Smooth muscle cell (in vitro differentiated cells): ENCODE measurements at regions not wholly inside any gene's neighbourhood (a gene's known extent, or its start where the extent isn't known, plus 50 kb on each side); places are given as distances from the start of the nearest gene placed in this dataset.
A peak's percentile ranks its signal among the peaks of the same experiment; 100 is the strongest.

Experiments
- DNase-seq: peaks from one replicate; lab custom pipeline; 2025; ENCODE audit not compliant: unreplicated experiment; lab: John Stamatoyannopoulos, UW
- H2AFZ ChIP-seq: fragments of 200-600 bp; sonication (generic); 2 replicates; pipeline ENCODE4 v1.6.0; 2016; ENCODE audit warnings: antibody characterized with exemption, low read depth, mild to moderate bottlenecking
- H3F3A ChIP-seq: fragments of 200-600 bp; sonication (generic); 2 replicates; pipeline ENCODE4 v1.6.0; 2017; ENCODE audit warnings: antibody characterized with exemption, low read depth
- H3K27ac ChIP-seq: fragments of 200-600 bp; sonication (generic); 2 replicates; pipeline ENCODE4 v1.5.1; 2016; ENCODE audit warnings: low read depth, mild to moderate bottlenecking
- H3K27me3 ChIP-seq: fragments of 200-600 bp; sonication (generic); 2 replicates; pipeline ENCODE4 v1.6.1; 2016; ENCODE audit warnings: low read depth, mild to moderate bottlenecking
- H3K36me3 ChIP-seq: fragments of 200-600 bp; sonication (generic); 2 replicates; pipeline ENCODE4 v1.5.1; 2016; ENCODE audit warnings: low read depth
- H3K4me1 ChIP-seq: fragments of 200-600 bp; sonication (generic); 2 replicates; pipeline ENCODE4 v1.5.1; 2016; ENCODE audit warnings: low read depth
- H3K4me2 ChIP-seq: fragments of 200-600 bp; sonication (generic); 2 replicates; pipeline ENCODE4 v1.6.0; 2016; ENCODE audit warnings: mild to moderate bottlenecking
- H3K4me3 ChIP-seq: fragments of 200-600 bp; sonication (generic); 2 replicates; pipeline ENCODE4 v1.5.1; 2016; ENCODE audit warnings: mild to moderate bottlenecking
- H3K79me2 ChIP-seq: fragments of 200-600 bp; sonication (generic); 2 replicates; pipeline ENCODE4 v1.6.0; 2016; ENCODE audit warnings: low read depth, mild to moderate bottlenecking
- H3K9ac ChIP-seq: fragments of 200-600 bp; sonication (generic); 2 replicates; pipeline ENCODE4 v1.6.0; 2016; ENCODE audit warnings: low read depth
- H3K9me3 ChIP-seq: fragments of 200-600 bp; sonication (generic); replicated peaks from 2 replicates; pipeline ENCODE4 v1.5.1; 2016; ENCODE audit warnings: low read depth
- H4K20me1 ChIP-seq: fragments of 200-600 bp; sonication (generic); 2 replicates; pipeline ENCODE4 v1.6.0; 2016; ENCODE audit warnings: low read depth
- CTCF ChIP-seq: fragments of 200-600 bp; sonication (generic); IDR thresholded peaks from 2 replicates; pipeline ENCODE4 v1.5.1; 2017; ENCODE audit warnings: borderline replicate concordance, mild to moderate bottlenecking, antibody characterized with exemption; ENCODE audit not compliant: insufficient read depth, poor library complexity, severe bottlenecking
- WGBS: methylation state at CpG from one replicate; pipeline ENCODE4 v1.1.7; 2016; ENCODE audit warnings: low lambda C conversion rate; 5-methylcytosine and 5-hydroxymethylcytosine counted together

GRCh38 chr11:33451364-33451763 lies 194.2 kb downstream of the HIPK3 start:
- Histone ChIP-seq H3K4me2 (no peak overlapping the region), H3K27me3 (no peaks in the 10 kb centered on the region), H3K4me3 (no peak overlapping the region), H2AFZ (no peak overlapping the region), H3K9me3 (no peaks in the 10 kb centered on the region), H3K4me1 (no peaks in the 10 kb centered on the region), H3K36me3 (no peaks in the 10 kb centered on the region), H3K9ac (no peak overlapping the region), H3K79me2 (no peaks in the 10 kb centered on the region), H3F3A (peaks cover 14% of the 10 kb centered on the region), H3K27ac (no peak overlapping the region), H4K20me1 (no peaks in the 10 kb centered on the region)
- no peak for DNase-seq
- no peak for TF ChIP-seq CTCF
- 73% methylated on average over 2 of the region's 2 CpGs for WGBS

GRCh38 chr11:33449798-33450197 lies 192.6 kb downstream of the HIPK3 start:
- Histone ChIP-seq H3K4me1 (no peaks in the 10 kb centered on the region), H3K4me3 (no peak overlapping the region), H3K79me2 (no peaks in the 10 kb centered on the region), H3K27me3 (no peaks in the 10 kb centered on the region), H3K9ac (no peak overlapping the region), H3K36me3 (no peaks in the 10 kb centered on the region), H3K9me3 (no peaks in the 10 kb centered on the region), H3K4me2 (no peak overlapping the region), H4K20me1 (no peaks in the 10 kb centered on the region), H2AFZ (no peak overlapping the region), H3K27ac (peak overlapping the region; percentile 53), H3F3A (peaks cover 24% of the 10 kb centered on the region)
- no peak for DNase-seq
- 72% methylated on average over 3 of the region's 3 CpGs for WGBS
- TF ChIP-seq CTCF = no peak

GRCh38 chr11:33448461-33449130 lies 191.4 kb downstream of the HIPK3 start:
- H3K36me3 ChIP-seq = no peaks in the 10 kb centered on the region
- H3K9ac ChIP-seq = no peak overlapping the region
- TF ChIP-seq CTCF = no peak
- H3K27ac ChIP-seq = no peak overlapping the region
- no peak overlapping the region for H2AFZ ChIP-seq
- H3F3A ChIP-seq = peaks cover 25% of the 10 kb centered on the region
- no peaks in the 10 kb centered on the region for H4K20me1 ChIP-seq
- no peaks in the 10 kb centered on the region for H3K9me3 ChIP-seq
- 75% methylated on average over 5 of the region's 5 CpGs for WGBS
- no peaks in the 10 kb centered on the region for H3K4me1 ChIP-seq
- H3K79me2 ChIP-seq = no peaks in the 10 kb centered on the region
- no peak overlapping the region for H3K4me3 ChIP-seq
- no peak for DNase-seq
- no peaks in the 10 kb centered on the region for H3K27me3 ChIP-seq
- no peak overlapping the region for H3K4me2 ChIP-seq

DNA sequence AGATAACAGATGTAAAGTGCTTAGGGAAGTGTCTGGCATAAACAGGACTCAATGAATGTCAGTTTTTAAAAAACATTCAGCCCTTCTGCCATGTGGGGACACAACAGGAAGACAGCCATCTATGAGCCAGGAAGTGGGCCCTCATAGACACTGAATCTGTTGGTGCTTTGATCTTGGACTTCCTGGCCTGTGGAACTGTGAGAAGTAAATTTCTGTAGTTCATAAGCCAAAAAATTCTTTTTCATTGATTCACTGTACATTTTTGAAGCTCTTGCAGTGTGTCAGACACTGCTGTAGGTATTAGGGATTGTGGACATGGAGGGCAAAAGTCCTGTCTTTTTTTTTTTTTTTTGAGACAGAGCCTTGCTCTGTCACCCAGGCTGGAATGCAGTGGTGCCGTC lies 188.6 kb downstream of the HIPK3 start:
- Histone ChIP-seq H3K4me3 (no peak overlapping the region), H3K9ac (no peak overlapping the region), H3F3A (peaks cover 16% of the 10 kb centered on the region), H3K4me1 (no peaks in the 10 kb centered on the region), H3K27ac (peak overlapping the region; percentile 76), H3K4me2 (peak overlapping the region; percentile 26), H3K27me3 (no peaks in the 10 kb centered on the region), H4K20me1 (no peaks in the 10 kb centered on the region), H3K36me3 (no peaks in the 10 kb centered on the region), H3K79me2 (no peaks in the 10 kb centered on the region), H2AFZ (no peak overlapping the region), H3K9me3 (no peaks in the 10 kb centered on the region)
- TF ChIP-seq CTCF = no peak
- DNase-seq = no peak
- WGBS = 0% methylated on average over 1 of the region's 1 CpG
